ENCODE measurements at regions not wholly inside any gene's neighbourhood (a gene's known extent, or its start where the extent isn't known, plus 50 kb on each side); places are given as distances from the start of the nearest gene placed in this dataset.

DNA sequence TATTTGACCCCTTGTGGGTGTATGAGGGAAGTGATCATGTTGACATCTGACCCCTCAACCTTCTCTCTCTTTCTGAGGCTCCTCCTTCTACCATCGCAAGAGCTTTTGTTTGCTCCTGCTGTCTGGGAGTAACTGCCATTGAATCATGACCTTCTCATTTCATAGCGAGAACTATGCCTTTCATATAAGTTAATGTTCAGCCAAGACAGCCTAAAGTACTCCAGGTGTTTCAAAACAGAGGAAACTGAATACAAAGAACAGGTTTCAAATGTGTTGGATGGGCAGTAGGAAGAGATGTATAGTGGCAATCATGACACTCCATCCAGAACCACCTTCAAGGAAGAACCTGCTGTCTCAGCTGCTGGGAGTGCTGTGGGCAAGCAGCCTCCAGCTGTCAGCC lies 403.1 kb downstream of the MID1IP1 start:
- no peak overlapping the region for H2AFZ ChIP-seq (ENCODE audit: low read depth, low read length)
- no peak overlapping the region for H3K9ac ChIP-seq (ENCODE audit: low read length)
- no peak overlapping the region for H3K4me2 ChIP-seq (ENCODE audit: low read length)
- no peaks in the 10 kb centered on the region for H3K9me2 ChIP-seq (ENCODE audit: insufficient read depth, low read length)
- no peak overlapping the region for H3K4me3 ChIP-seq (ENCODE audit: low read length)
- no peaks in the 10 kb centered on the region for H4K20me1 ChIP-seq (ENCODE audit: insufficient read depth)
- no peaks in the 10 kb centered on the region for H3F3A ChIP-seq (ENCODE audit: insufficient read depth, low read length, poor library complexity, severe bottlenecking)
- H3K36me3 ChIP-seq (ENCODE audit: insufficient read depth, low read length) = no peaks in the 10 kb centered on the region
- H3K27ac ChIP-seq (ENCODE audit: low read length) = no peak overlapping the region
- H3K79me2 ChIP-seq (replicated peaks; ENCODE audit: insufficient read depth, low read length) = no peaks in the 10 kb centered on the region
- no peak for TF ChIP-seq SMC3 (conservative IDR thresholded peaks at IDR 0.05; ENCODE audit: poor library complexity)
- H3K27me3 ChIP-seq (ENCODE audit: insufficient read depth, low read depth, low read length) = no peaks in the 10 kb centered on the region
- no peaks in the 10 kb centered on the region for H3K9me3 ChIP-seq (ENCODE audit: low read length)

DNA sequence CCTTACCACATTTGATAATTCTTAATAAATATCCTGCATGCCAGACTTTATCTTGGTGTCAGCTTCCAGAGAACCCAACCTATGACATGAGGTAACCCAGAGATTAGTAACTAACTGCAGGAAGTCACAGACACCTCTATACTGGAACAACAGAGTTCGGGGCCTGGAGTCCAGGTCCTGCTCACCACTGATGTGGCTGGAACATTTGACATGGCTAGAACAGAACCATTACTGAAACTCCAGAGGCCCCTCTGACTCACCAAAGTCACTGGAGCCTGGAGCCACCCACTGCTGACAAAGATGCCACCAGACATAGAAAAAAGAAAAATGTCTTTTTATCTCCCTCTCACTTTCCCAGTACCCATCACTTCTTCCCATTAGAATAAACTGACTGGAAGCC lies 403.7 kb downstream of the MID1IP1 start:
- Histone ChIP-seq H2AFZ (ENCODE audit: low read depth, low read length) (no peak overlapping the region), H3K9ac (ENCODE audit: low read length) (no peak overlapping the region), H3K36me3 (ENCODE audit: insufficient read depth, low read length) (no peaks in the 10 kb centered on the region), H3K9me2 (ENCODE audit: insufficient read depth, low read length) (no peaks in the 10 kb centered on the region), H4K20me1 (ENCODE audit: insufficient read depth) (no peaks in the 10 kb centered on the region), H3K9me3 (ENCODE audit: low read length) (no peaks in the 10 kb centered on the region), H3K4me3 (ENCODE audit: low read length) (no peak overlapping the region), H3K27ac (ENCODE audit: low read length) (no peak overlapping the region), H3K79me2 (replicated peaks; ENCODE audit: insufficient read depth, low read length) (no peaks in the 10 kb centered on the region), H3F3A (ENCODE audit: insufficient read depth, low read length, poor library complexity, severe bottlenecking) (no peaks in the 10 kb centered on the region), H3K4me2 (ENCODE audit: low read length) (no peak overlapping the region), H3K27me3 (ENCODE audit: insufficient read depth, low read depth, low read length) (no peaks in the 10 kb centered on the region)
- TF ChIP-seq RAD21 (conservative IDR thresholded peaks at IDR 0.05) = no peak
- no peak for TF ChIP-seq POLR2AphosphoS5 (IDR thresholded peaks at IDR 0.05)
- TF ChIP-seq MXI1 (conservative IDR thresholded peaks at IDR 0.05; ENCODE audit: poor library complexity, severe bottlenecking) = no peak
- TF ChIP-seq EZH2 (IDR thresholded peaks at IDR 0.05; ENCODE audit: borderline replicate concordance, insufficient read depth, low read length, poor library complexity, severe bottlenecking) = no peak
- TF ChIP-seq EP300 (conservative IDR thresholded peaks at IDR 0.05; ENCODE audit: poor library complexity, severe bottlenecking) = no peak
- TF ChIP-seq TAF1 (IDR thresholded peaks at IDR 0.05; ENCODE audit: low read depth) = no peak
- TF ChIP-seq, protein P1, sequence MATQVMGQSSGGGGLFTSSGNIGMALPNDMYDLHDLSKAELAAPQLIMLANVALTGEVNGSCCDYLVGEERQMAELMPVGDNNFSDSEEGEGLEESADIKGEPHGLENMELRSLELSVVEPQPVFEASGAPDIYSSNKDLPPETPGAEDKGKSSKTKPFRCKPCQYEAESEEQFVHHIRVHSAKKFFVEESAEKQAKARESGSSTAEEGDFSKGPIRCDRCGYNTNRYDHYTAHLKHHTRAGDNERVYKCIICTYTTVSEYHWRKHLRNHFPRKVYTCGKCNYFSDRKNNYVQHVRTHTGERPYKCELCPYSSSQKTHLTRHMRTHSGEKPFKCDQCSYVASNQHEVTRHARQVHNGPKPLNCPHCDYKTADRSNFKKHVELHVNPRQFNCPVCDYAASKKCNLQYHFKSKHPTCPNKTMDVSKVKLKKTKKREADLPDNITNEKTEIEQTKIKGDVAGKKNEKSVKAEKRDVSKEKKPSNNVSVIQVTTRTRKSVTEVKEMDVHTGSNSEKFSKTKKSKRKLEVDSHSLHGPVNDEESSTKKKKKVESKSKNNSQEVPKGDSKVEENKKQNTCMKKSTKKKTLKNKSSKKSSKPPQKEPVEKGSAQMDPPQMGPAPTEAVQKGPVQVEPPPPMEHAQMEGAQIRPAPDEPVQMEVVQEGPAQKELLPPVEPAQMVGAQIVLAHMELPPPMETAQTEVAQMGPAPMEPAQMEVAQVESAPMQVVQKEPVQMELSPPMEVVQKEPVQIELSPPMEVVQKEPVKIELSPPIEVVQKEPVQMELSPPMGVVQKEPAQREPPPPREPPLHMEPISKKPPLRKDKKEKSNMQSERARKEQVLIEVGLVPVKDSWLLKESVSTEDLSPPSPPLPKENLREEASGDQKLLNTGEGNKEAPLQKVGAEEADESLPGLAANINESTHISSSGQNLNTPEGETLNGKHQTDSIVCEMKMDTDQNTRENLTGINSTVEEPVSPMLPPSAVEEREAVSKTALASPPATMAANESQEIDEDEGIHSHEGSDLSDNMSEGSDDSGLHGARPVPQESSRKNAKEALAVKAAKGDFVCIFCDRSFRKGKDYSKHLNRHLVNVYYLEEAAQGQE (IDR thresholded peaks at IDR 0.05; ENCODE audit: borderline replicate concordance) = no peak
- TF ChIP-seq, protein P2, sequence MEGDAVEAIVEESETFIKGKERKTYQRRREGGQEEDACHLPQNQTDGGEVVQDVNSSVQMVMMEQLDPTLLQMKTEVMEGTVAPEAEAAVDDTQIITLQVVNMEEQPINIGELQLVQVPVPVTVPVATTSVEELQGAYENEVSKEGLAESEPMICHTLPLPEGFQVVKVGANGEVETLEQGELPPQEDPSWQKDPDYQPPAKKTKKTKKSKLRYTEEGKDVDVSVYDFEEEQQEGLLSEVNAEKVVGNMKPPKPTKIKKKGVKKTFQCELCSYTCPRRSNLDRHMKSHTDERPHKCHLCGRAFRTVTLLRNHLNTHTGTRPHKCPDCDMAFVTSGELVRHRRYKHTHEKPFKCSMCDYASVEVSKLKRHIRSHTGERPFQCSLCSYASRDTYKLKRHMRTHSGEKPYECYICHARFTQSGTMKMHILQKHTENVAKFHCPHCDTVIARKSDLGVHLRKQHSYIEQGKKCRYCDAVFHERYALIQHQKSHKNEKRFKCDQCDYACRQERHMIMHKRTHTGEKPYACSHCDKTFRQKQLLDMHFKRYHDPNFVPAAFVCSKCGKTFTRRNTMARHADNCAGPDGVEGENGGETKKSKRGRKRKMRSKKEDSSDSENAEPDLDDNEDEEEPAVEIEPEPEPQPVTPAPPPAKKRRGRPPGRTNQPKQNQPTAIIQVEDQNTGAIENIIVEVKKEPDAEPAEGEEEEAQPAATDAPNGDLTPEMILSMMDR (IDR thresholded peaks at IDR 0.05; ENCODE audit: poor library complexity, severe bottlenecking) = no peak
- no peak for TF ChIP-seq SMC3 (conservative IDR thresholded peaks at IDR 0.05; ENCODE audit: poor library complexity)

DNA sequence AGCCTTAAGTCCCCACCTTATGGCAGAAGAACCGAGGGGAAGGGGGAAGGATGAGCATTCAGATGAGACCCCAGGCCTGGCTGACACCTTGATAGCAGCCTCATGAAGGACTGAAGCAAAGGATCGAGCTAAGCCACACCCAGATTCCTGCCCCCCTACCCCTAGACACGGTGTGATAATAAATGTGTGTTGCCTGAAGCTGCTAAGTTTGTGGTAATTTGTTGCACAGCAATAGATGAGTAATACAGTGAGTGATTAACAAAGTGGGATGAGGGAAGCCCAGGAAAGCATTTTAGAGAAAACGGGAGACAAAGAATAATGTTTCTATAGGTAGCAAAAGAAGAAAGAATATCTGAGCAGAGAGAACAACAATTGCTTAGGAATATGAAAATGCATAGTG lies 404.2 kb downstream of the MID1IP1 start:
- no peak overlapping the region for H3K9ac ChIP-seq (ENCODE audit: low read length)
- H3K4me2 ChIP-seq (ENCODE audit: low read length) = no peak overlapping the region
- no peak overlapping the region for H3K27ac ChIP-seq (ENCODE audit: low read length)
- H3F3A ChIP-seq (ENCODE audit: insufficient read depth, low read length, poor library complexity, severe bottlenecking) = no peaks in the 10 kb centered on the region
- no peaks in the 10 kb centered on the region for H3K27me3 ChIP-seq (ENCODE audit: insufficient read depth, low read depth, low read length)
- no peaks in the 10 kb centered on the region for H3K36me3 ChIP-seq (ENCODE audit: insufficient read depth, low read length)
- no peak overlapping the region for H2AFZ ChIP-seq (ENCODE audit: low read depth, low read length)
- H3K9me3 ChIP-seq (ENCODE audit: low read length) = no peaks in the 10 kb centered on the region
- TF ChIP-seq, protein P1 (IDR thresholded peaks at IDR 0.05; ENCODE audit: borderline replicate concordance) = no peak
- no peak overlapping the region for H3K4me3 ChIP-seq (ENCODE audit: low read length)
- no peaks in the 10 kb centered on the region for H3K9me2 ChIP-seq (ENCODE audit: insufficient read depth, low read length)
- H4K20me1 ChIP-seq (ENCODE audit: insufficient read depth) = no peaks in the 10 kb centered on the region
- no peaks in the 10 kb centered on the region for H3K79me2 ChIP-seq (replicated peaks; ENCODE audit: insufficient read depth, low read length)
